Limb (tissue), 2 donors: ENCODE measurements at regions not wholly inside any gene's neighbourhood (a gene's known extent, or its start where the extent isn't known, plus 50 kb on each side); places are given as distances from the start of the nearest gene placed in this dataset.

ENCODE experiments used
- DNase-seq, 2 donors: peaks; one replicate each; pipeline ENCODE4 v3.0.0-alpha.2; 2016; ENCODE audit errors: extremely low spot score in 2 of 2

GRCh38 chr15:88316586-88316985 is 60.0 kb upstream of the NTRK3 start:
- no peak for DNase-seq

- DNase-seq, result no peak
Observed at GRCh38 chr15:88315221-88315878, 58.8 kb upstream of the NTRK3 start.

GRCh38 chr15:88312941-88313579 is 56.5 kb upstream of the NTRK3 start:
- no peak for DNase-seq

GRCh38 chr15:88309363-88309762 is 52.8 kb upstream of the NTRK3 start:
- no peak for DNase-seq

- DNase-seq, result no peak
Observed at GRCh38 chr15:88307344-88307743, 50.8 kb upstream of the NTRK3 start.
